ENCODE measurements at regions not wholly inside any gene's neighbourhood (a gene's known extent, or its start where the extent isn't known, plus 50 kb on each side); places are given as distances from the start of the nearest gene placed in this dataset.

- H3K27me3 Mint-ChIP-seq (ENCODE audit: low read depth, unreplicated experiment), result no peaks in the 10 kb centered on the region
- Histone ChIP-seq H3K4me2 (ENCODE audit: low read length) (no peak overlapping the region), H2AFZ (ENCODE audit: low read depth, low read length) (no peak overlapping the region), H3K79me2 (ENCODE audit: insufficient read depth, low read length) (no peaks in the 10 kb centered on the region), H3K27me3 (ENCODE audit: insufficient read depth, low read length) (no peaks in the 10 kb centered on the region), H3K4me3 (ENCODE audit: insufficient read depth, low read depth, low read length) (no peak overlapping the region), H3K9me3 (ENCODE audit: insufficient read depth, low read depth, low read length) (no peaks in the 10 kb centered on the region), H3K4me1 (ENCODE audit: insufficient read depth, low read length) (peaks cover 16% of the 10 kb centered on the region), H3K27ac (ENCODE audit: low read depth, low read length) (no peak overlapping the region), H3K9ac (ENCODE audit: low read length) (no peak overlapping the region), H4K20me1 (ENCODE audit: insufficient read depth, low read length) (no peaks in the 10 kb centered on the region), H3K36me3 (ENCODE audit: insufficient read depth, low read length) (no peaks in the 10 kb centered on the region)
- H3K9me3 Mint-ChIP-seq (ENCODE audit: unreplicated experiment), result peaks cover 2% of the 10 kb centered on the region
- TF ChIP-seq CTCF (IDR thresholded peaks at IDR 0.05; ENCODE audit: insufficient read depth, low read depth, low read length) (no peak), EZH2 (IDR thresholded peaks at IDR 0.05; ENCODE audit: insufficient read depth, low read length) (no peak)
- H3K4me1 Mint-ChIP-seq (ENCODE audit: low read depth, unreplicated experiment), result peaks cover 45% of the 10 kb centered on the region
- no peak overlapping the region for H3K4me3 Mint-ChIP-seq (ENCODE audit: unreplicated experiment)
- FAIRE-seq (no peak), DNase-seq (ENCODE audit: low read depth) (no peak)
- no peaks in the 10 kb centered on the region for H3K36me3 Mint-ChIP-seq (ENCODE audit: low read depth, unreplicated experiment)
- H3K27ac Mint-ChIP-seq (ENCODE audit: unreplicated experiment), result no peak overlapping the region
Measured at GRCh38 chr11:70528794-70529580, 130.7 kb downstream of the CTTN start.

GRCh38 chr11:70530010-70530409 is 131.7 kb downstream of the CTTN start:
- no peak overlapping the region for H3K4me3 Mint-ChIP-seq (ENCODE audit: unreplicated experiment)
- peaks cover 37% of the 10 kb centered on the region for H3K4me1 Mint-ChIP-seq (ENCODE audit: low read depth, unreplicated experiment)
- H3K9ac ChIP-seq (ENCODE audit: low read length), result no peak overlapping the region
- H3K27ac Mint-ChIP-seq (ENCODE audit: unreplicated experiment), result no peak overlapping the region
- H3K36me3 Mint-ChIP-seq (ENCODE audit: low read depth, unreplicated experiment), result peaks cover 2% of the 10 kb centered on the region
- H3K27ac ChIP-seq (ENCODE audit: low read depth, low read length), result no peak overlapping the region
- no peaks in the 10 kb centered on the region for H3K79me2 ChIP-seq (ENCODE audit: insufficient read depth, low read length)
- DNase-seq (ENCODE audit: low read depth), result no peak
- H3K4me1 ChIP-seq (ENCODE audit: insufficient read depth, low read length), result peaks cover 11% of the 10 kb centered on the region
- no peak overlapping the region for H2AFZ ChIP-seq (ENCODE audit: low read depth, low read length)
- no peaks in the 10 kb centered on the region for H4K20me1 ChIP-seq (ENCODE audit: insufficient read depth, low read length)
- no peaks in the 10 kb centered on the region for H3K27me3 ChIP-seq (ENCODE audit: insufficient read depth, low read length)
- no peaks in the 10 kb centered on the region for H3K36me3 ChIP-seq (ENCODE audit: insufficient read depth, low read length)
- no peak overlapping the region for H3K4me3 ChIP-seq (ENCODE audit: insufficient read depth, low read depth, low read length)
- no peak overlapping the region for H3K4me2 ChIP-seq (ENCODE audit: low read length)
- no peak for FAIRE-seq
- TF ChIP-seq CTCF (IDR thresholded peaks at IDR 0.05; ENCODE audit: insufficient read depth, low read depth, low read length) (no peak), EZH2 (IDR thresholded peaks at IDR 0.05; ENCODE audit: insufficient read depth, low read length) (no peak)
- H3K9me3 Mint-ChIP-seq (ENCODE audit: unreplicated experiment), result peaks cover 2% of the 10 kb centered on the region
- H3K27me3 Mint-ChIP-seq (ENCODE audit: low read depth, unreplicated experiment), result no peaks in the 10 kb centered on the region
- no peaks in the 10 kb centered on the region for H3K9me3 ChIP-seq (ENCODE audit: insufficient read depth, low read depth, low read length)

GRCh38 chr11:70530629-70531185 is 132.4 kb downstream of the CTTN start:
- Histone ChIP-seq H3K27me3 (ENCODE audit: insufficient read depth, low read length) (no peaks in the 10 kb centered on the region), H2AFZ (ENCODE audit: low read depth, low read length) (no peak overlapping the region), H3K9me3 (ENCODE audit: insufficient read depth, low read depth, low read length) (no peaks in the 10 kb centered on the region), H3K4me1 (ENCODE audit: insufficient read depth, low read length) (peaks cover 8% of the 10 kb centered on the region), H3K4me2 (ENCODE audit: low read length) (no peak overlapping the region), H3K36me3 (ENCODE audit: insufficient read depth, low read length) (no peaks in the 10 kb centered on the region), H3K9ac (ENCODE audit: low read length) (no peak overlapping the region), H4K20me1 (ENCODE audit: insufficient read depth, low read length) (no peaks in the 10 kb centered on the region), H3K27ac (ENCODE audit: low read depth, low read length) (no peak overlapping the region), H3K4me3 (ENCODE audit: insufficient read depth, low read depth, low read length) (no peak overlapping the region), H3K79me2 (ENCODE audit: insufficient read depth, low read length) (no peaks in the 10 kb centered on the region)
- peaks cover 5% of the 10 kb centered on the region for H3K36me3 Mint-ChIP-seq (ENCODE audit: low read depth, unreplicated experiment)
- H3K4me1 Mint-ChIP-seq (ENCODE audit: low read depth, unreplicated experiment), result peaks cover 35% of the 10 kb centered on the region
- DNase-seq (ENCODE audit: low read depth) (no peak), FAIRE-seq (no peak)
- peaks cover 5% of the 10 kb centered on the region for H3K9me3 Mint-ChIP-seq (ENCODE audit: unreplicated experiment)
- H3K27me3 Mint-ChIP-seq (ENCODE audit: low read depth, unreplicated experiment), result no peaks in the 10 kb centered on the region
- no peak overlapping the region for H3K27ac Mint-ChIP-seq (ENCODE audit: unreplicated experiment)
- TF ChIP-seq EZH2 (IDR thresholded peaks at IDR 0.05; ENCODE audit: insufficient read depth, low read length), result no peak
- no peak for TF ChIP-seq CTCF (IDR thresholded peaks at IDR 0.05; ENCODE audit: insufficient read depth, low read depth, low read length)
- no peak overlapping the region for H3K4me3 Mint-ChIP-seq (ENCODE audit: unreplicated experiment)
